Astrocyte (in vitro differentiated cells and primary cell): ENCODE measurements at regions not wholly inside any gene's neighbourhood (a gene's known extent, or its start where the extent isn't known, plus 50 kb on each side); places are given as distances from the start of the nearest gene placed in this dataset.

Experiments
- EZH2 ChIP-seq: IDR thresholded peaks from 2 replicates; pipeline ENCODE4 v1.6.1; 2012; ENCODE audit warnings: mild to moderate bottlenecking, low read length, inconsistent platforms; ENCODE audit not compliant: insufficient read depth
- TF ChIP-seq, protein P1 (sequence below): IDR thresholded peaks from 2 replicates; pipeline ENCODE4 v1.5.1; 2011; ENCODE audit warnings: low read depth, mild to moderate bottlenecking, inconsistent platforms, low read length, moderate library complexity; ENCODE audit not compliant: insufficient read depth

DNA sequence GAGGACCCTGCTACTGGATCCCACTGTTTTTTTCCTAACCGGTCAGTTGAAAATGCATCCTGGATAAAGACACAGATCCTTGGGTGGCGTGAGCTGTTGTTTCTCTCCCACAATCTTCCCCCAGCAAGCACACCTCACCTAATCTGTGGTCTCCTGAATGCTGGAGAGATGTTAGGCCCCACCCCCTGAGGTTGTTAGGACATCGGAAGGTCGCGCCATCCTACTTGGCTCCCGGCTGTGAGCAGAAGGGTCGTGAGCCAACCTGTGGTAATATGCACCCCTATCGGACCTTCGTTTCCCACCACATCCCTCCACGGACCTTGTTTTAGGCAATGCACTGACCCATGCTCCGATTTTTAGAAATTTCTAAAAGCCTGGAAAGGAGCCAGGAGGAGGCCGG, 89.9 kb upstream of the IPO9 start:
- TF ChIP-seq, protein P1, sequence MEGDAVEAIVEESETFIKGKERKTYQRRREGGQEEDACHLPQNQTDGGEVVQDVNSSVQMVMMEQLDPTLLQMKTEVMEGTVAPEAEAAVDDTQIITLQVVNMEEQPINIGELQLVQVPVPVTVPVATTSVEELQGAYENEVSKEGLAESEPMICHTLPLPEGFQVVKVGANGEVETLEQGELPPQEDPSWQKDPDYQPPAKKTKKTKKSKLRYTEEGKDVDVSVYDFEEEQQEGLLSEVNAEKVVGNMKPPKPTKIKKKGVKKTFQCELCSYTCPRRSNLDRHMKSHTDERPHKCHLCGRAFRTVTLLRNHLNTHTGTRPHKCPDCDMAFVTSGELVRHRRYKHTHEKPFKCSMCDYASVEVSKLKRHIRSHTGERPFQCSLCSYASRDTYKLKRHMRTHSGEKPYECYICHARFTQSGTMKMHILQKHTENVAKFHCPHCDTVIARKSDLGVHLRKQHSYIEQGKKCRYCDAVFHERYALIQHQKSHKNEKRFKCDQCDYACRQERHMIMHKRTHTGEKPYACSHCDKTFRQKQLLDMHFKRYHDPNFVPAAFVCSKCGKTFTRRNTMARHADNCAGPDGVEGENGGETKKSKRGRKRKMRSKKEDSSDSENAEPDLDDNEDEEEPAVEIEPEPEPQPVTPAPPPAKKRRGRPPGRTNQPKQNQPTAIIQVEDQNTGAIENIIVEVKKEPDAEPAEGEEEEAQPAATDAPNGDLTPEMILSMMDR, result no peak
- no peak for TF ChIP-seq EZH2
